ENCODE measurements at regions not wholly inside any gene's neighbourhood (a gene's known extent, or its start where the extent isn't known, plus 50 kb on each side); places are given as distances from the start of the nearest gene placed in this dataset.

- Histone ChIP-seq H3K27me3 (ENCODE audit: low read depth, low read length) (peaks cover 23% of the 10 kb centered on the region), H3K4me3 (ENCODE audit: low read length) (no peak overlapping the region), H3K9me3 (ENCODE audit: insufficient read depth, low read length) (no peaks in the 10 kb centered on the region), H3K79me2 (ENCODE audit: low read length) (no peaks in the 10 kb centered on the region), H3K4me2 (ENCODE audit: low read length) (no peak overlapping the region), H3K4me1 (ENCODE audit: low read length) (no peaks in the 10 kb centered on the region), H3K9ac (ENCODE audit: low read length) (no peak overlapping the region), H3K27ac (ENCODE audit: low read length) (no peak overlapping the region), H3K36me3 (replicated peaks; ENCODE audit: low read depth, low read length) (no peaks in the 10 kb centered on the region), H2AFZ (ENCODE audit: low read depth, low read length) (no peak overlapping the region), H4K20me1 (ENCODE audit: insufficient read depth, low read length) (no peaks in the 10 kb centered on the region)
- TF ChIP-seq EZH2phosphoT487 (IDR thresholded peaks at IDR 0.05; ENCODE audit: low read depth) (no peak), CTCF (IDR thresholded peaks at IDR 0.05; ENCODE audit: low read depth, low read length) (no peak)
Measured at GRCh38 chr17:77746393-77746792, 212.1 kb upstream of the TNRC6C start.

DNA sequence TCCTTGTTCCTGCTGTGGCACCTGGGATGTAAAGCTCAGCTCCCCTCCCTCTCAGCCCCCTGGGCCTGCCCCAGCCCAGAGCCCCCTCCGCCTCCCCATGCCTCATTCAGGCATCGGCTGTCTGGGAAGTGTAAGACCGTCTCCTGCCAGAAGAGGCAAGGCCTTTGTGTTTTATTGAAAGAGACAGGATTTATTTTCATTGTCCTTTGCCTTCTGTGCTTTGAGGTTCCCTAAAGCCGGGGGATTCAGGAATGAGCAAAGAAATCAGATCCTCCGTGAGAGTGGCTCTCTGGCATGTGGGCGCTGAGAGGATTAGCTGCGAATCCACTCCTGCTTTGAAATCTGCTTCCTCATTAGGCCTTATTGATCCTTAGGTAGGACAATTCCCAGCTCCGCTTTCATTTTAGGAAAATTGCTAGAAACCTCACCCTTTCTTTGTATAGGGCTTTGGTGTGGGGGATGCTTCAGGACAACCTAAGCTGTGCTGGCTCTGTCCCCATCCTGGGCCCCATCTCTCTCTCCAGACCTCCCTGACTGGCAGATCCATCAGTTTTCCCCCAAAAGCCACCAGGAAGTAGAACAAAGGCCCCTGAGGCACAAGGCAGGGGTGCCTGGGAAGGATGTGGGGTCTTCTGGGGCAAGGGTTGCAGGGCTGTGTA lies 211.5 kb upstream of the TNRC6C start:
- Histone ChIP-seq H3K27ac (ENCODE audit: low read length) (no peak overlapping the region), H3K79me2 (ENCODE audit: low read length) (no peaks in the 10 kb centered on the region), H3K9ac (ENCODE audit: low read length) (no peak overlapping the region)

DNA sequence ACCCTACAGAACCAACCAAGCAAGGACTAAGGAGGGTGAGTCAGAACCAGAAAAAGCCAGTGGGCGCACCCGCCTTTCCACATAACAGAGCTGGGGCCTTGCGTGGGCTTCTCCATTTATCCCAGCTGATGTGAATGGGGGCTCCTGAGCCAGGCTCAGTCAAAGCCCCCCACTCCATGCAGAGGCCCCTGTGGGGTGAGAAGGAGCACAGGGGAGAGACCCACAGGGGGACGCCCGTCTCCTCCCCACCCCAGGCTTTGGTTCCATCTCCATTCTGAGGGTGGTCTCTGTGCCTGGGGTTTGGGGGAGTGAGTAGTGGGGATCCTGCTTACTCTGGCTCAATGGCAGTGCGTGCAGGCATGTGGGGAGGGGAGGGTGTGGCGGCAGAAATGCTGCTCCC lies 210.1 kb upstream of the TNRC6C start:
- H3K79me2 ChIP-seq (ENCODE audit: low read length) = no peaks in the 10 kb centered on the region
- H3K36me3 ChIP-seq (replicated peaks; ENCODE audit: low read depth, low read length) = no peaks in the 10 kb centered on the region
- no peaks in the 10 kb centered on the region for H3K9me3 ChIP-seq (ENCODE audit: insufficient read depth, low read length)
- H3K4me1 ChIP-seq (ENCODE audit: low read length) = no peaks in the 10 kb centered on the region
- no peak overlapping the region for H3K4me2 ChIP-seq (ENCODE audit: low read length)
- H3K27ac ChIP-seq (ENCODE audit: low read length) = no peak overlapping the region
- peaks cover 28% of the 10 kb centered on the region for H3K27me3 ChIP-seq (ENCODE audit: low read depth, low read length)
- H3K4me3 ChIP-seq (ENCODE audit: low read length) = no peak overlapping the region
- no peak overlapping the region for H2AFZ ChIP-seq (ENCODE audit: low read depth, low read length)
- no peak for TF ChIP-seq CTCF (IDR thresholded peaks at IDR 0.05; ENCODE audit: low read depth, low read length)
- no peak overlapping the region for H3K9ac ChIP-seq (ENCODE audit: low read length)
- no peaks in the 10 kb centered on the region for H4K20me1 ChIP-seq (ENCODE audit: insufficient read depth, low read length)

More for the DNA sequence above, 211.5 kb upstream of the TNRC6C start:
- TF ChIP-seq EZH2phosphoT487 (IDR thresholded peaks at IDR 0.05; ENCODE audit: low read depth) = no peak
- no peak for TF ChIP-seq CTCF (IDR thresholded peaks at IDR 0.05; ENCODE audit: low read depth, low read length)
- no peak overlapping the region for H2AFZ ChIP-seq (ENCODE audit: low read depth, low read length)
- no peak overlapping the region for H3K4me3 ChIP-seq (ENCODE audit: low read length)
- H3K4me2 ChIP-seq (ENCODE audit: low read length) = no peak overlapping the region
- peaks cover 24% of the 10 kb centered on the region for H3K27me3 ChIP-seq (ENCODE audit: low read depth, low read length)
- no peaks in the 10 kb centered on the region for H3K9me3 ChIP-seq (ENCODE audit: insufficient read depth, low read length)
- H4K20me1 ChIP-seq (ENCODE audit: insufficient read depth, low read length) = no peaks in the 10 kb centered on the region
- no peaks in the 10 kb centered on the region for H3K4me1 ChIP-seq (ENCODE audit: low read length)
- no peaks in the 10 kb centered on the region for H3K36me3 ChIP-seq (replicated peaks; ENCODE audit: low read depth, low read length)

- H3K4me2 ChIP-seq (ENCODE audit: low read length) = no peak overlapping the region
- no peaks in the 10 kb centered on the region for H3K79me2 ChIP-seq (ENCODE audit: low read length)
- no peak overlapping the region for H3K9ac ChIP-seq (ENCODE audit: low read length)
- peaks cover 28% of the 10 kb centered on the region for H3K27me3 ChIP-seq (ENCODE audit: low read depth, low read length)
- H4K20me1 ChIP-seq (ENCODE audit: insufficient read depth, low read length) = no peaks in the 10 kb centered on the region
- H3K4me1 ChIP-seq (ENCODE audit: low read length) = no peaks in the 10 kb centered on the region
- H2AFZ ChIP-seq (ENCODE audit: low read depth, low read length) = no peak overlapping the region
- H3K27ac ChIP-seq (ENCODE audit: low read length) = no peak overlapping the region
- no peaks in the 10 kb centered on the region for H3K9me3 ChIP-seq (ENCODE audit: insufficient read depth, low read length)
- no peak for TF ChIP-seq CTCF (IDR thresholded peaks at IDR 0.05; ENCODE audit: low read depth, low read length)
- no peak for TF ChIP-seq EZH2phosphoT487 (IDR thresholded peaks at IDR 0.05; ENCODE audit: low read depth)
- no peak overlapping the region for H3K4me3 ChIP-seq (ENCODE audit: low read length)
- H3K36me3 ChIP-seq (replicated peaks; ENCODE audit: low read depth, low read length) = no peaks in the 10 kb centered on the region
Measured at GRCh38 chr17:77749321-77749751, 209.2 kb upstream of the TNRC6C start.

Data from OCI-LY3 (cell line).